ENCODE measurements at regions not wholly inside any gene's neighbourhood (a gene's known extent, or its start where the extent isn't known, plus 50 kb on each side); places are given as distances from the start of the nearest gene placed in this dataset.

DNA sequence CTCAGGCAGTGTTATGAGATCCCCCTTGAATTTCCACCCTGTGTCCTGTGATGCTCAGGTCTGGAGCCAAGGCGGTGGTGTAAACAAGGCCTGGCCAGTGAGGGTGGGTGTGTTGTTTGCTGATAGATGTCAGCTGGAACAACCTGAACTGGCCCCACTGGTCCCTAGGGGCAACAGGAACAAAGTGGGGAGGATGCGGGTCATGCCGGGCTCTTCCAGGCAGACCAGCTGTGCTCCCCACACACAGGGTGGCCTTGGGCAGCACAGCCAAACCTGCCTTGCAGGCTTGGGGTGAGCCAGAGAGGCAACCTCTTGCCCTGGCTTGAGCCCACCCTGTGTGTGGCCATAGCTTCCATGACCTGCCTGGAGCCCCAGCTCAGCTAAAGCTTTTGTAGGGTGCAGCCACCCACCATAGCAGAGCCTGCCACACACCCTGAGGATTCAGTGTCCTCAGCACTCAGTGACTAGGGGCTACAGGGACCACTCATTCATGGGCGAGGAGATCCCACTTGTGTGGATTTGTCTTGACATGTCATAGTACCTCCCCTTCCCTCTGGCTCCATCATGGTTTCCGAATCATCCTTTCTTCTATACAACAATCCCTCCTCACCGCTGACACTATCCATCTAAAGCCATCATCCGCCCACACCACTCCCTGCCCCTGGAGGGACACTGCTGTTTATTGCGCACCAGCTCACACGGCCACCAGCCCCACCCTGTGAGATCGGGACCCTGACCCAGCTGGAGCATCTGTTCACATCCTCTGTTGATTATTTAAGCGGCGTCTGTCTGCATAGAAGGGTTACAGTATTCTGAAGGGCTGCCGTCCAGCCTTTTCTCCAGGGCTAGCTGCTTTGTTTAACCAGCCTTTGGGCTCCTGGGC, 268.8 kb downstream of the CYP26B1 start:
- peaks cover 2% of the 10 kb centered on the region for H3K4me1 ChIP-seq (ENCODE audit: control insufficient read depth, insufficient read depth, low read length)
- H3K36me3 ChIP-seq (ENCODE audit: control insufficient read depth in 2 of 2, insufficient read depth in 2 of 2, low read length in 2 of 2): no peaks in the 10 kb centered on the region
- H3K9me3 ChIP-seq (ENCODE audit: control insufficient read depth in 2 of 2, low read length in 2 of 2): no peaks in the 10 kb centered on the region
- no peak overlapping the region for H3K4me3 ChIP-seq (ENCODE audit: low read length in 2 of 2)
- peaks cover 0 to 2% of the 10 kb centered on the region in 2 donors for H3K27me3 ChIP-seq (ENCODE audit: control insufficient read depth in 1 of 2, insufficient read depth in 2 of 2, low read length in 2 of 2)
- H3K27ac ChIP-seq (ENCODE audit: low read length): no peak overlapping the region
- no peak overlapping the region for H3K9ac ChIP-seq (ENCODE audit: low read length in 2 of 2)

DNA sequence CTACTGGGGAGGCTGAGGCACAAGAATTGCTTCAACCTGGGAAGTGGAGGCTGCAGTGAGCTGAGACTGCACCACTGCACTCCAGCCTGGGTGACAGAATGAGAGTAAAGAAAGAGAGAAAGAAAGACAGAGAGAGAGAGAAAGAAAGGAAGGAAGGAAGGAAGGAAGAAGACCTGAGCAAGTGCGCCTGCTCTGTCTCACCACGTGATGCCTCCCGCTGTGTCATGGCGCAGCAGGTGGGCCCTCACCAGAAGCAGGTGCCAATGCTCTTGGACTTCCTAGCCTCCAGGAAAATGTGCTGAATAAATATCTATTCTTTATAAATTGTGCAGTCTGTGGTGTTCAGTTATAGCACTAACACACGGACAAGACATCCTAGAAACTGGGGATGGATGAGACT, 270.0 kb downstream of the CYP26B1 start:
- Histone ChIP-seq H3K4me1 (ENCODE audit: control insufficient read depth, insufficient read depth, low read length) (peaks cover 2% of the 10 kb centered on the region), H3K36me3 (ENCODE audit: control insufficient read depth in 2 of 2, insufficient read depth in 2 of 2, low read length in 2 of 2) (no peaks in the 10 kb centered on the region), H3K27me3 (ENCODE audit: control insufficient read depth in 1 of 2, insufficient read depth in 2 of 2, low read length in 2 of 2) (peaks cover 0 to 2% of the 10 kb centered on the region in 2 donors), H3K9me3 (ENCODE audit: control insufficient read depth in 2 of 2, low read length in 2 of 2) (no peaks in the 10 kb centered on the region), H3K9ac (ENCODE audit: low read length in 2 of 2) (no peak overlapping the region), H3K4me3 (ENCODE audit: low read length in 2 of 2) (no peak overlapping the region), H3K27ac (ENCODE audit: low read length) (no peak overlapping the region)

DNA sequence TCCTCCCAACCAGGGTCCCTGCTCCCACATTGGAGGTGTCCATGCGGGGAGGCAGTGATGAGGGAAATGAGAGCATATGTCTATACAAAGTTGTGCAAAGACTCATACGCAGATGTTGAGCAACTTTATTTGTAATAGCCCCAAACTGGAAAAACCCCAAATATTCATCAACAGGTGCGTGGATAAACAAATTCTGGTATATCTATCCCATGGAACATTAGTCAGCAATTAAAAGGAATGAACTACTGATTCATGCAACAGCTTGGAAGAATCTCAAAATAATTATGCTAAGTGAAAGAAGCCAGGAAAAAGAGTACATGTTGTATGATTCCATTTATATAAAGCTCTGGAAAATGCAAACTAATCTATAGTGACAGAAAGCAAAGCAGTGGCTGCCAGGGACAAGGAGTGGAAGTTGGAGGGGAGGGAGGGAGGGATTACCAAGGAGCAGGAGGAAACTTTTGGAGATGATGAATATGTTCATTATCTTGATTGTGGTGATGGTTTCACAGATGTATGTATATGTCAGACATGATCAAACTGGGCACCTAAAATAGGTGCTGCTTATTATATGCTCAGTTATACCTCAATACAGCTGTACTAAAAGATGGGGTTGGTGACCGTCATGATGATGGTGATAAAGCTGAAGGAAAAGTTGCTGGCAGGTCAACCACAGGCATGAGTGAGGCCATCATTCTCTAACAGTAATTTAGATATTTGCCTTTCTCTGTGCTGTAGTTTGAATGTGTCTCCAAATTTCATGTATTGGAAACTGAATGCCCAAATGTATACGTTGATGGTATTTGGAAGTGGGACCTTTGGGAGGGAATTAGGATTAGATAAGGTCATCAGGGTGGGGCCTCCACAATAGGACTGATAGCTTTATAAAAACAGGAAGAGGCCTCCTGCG, 270.9 kb downstream of the CYP26B1 start:
- no peak overlapping the region for H3K4me3 ChIP-seq (ENCODE audit: low read length in 2 of 2)
- no peak overlapping the region for H3K9ac ChIP-seq (ENCODE audit: low read length in 2 of 2)

DNA sequence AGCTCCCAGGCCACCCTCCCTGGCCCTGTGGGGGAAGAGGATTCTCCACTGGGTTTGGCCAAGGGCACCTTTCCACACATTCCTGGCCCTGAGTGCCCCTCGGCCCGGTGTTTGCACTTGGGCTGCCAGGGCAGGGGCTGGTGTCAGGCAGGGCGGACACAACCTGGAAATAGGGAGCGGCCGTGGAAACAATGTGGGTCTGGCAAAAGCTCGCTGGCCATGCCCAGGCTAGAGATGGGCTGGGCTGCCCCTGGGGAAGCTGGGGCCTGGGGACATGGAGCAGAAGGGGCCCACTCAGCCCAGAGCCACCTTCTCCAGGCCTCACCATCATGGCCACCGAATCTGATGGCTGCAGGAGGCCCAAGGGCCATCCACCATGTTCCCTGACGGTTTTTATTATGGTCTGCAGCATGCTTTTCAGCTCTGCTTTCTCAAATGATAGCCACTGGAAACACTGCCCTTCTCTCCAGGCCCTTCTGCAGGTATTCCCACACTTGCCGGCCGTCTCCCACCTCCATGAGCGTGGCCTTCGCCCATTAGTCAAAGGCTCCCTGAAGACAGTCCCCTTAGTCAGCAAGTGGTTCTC, 275.1 kb downstream of the CYP26B1 start:
- Histone ChIP-seq H3K9me3 (ENCODE audit: control insufficient read depth in 2 of 2, low read length in 2 of 2) (no peaks in the 10 kb centered on the region), H3K27ac (ENCODE audit: low read length) (no peak overlapping the region), H3K4me3 (ENCODE audit: low read length in 2 of 2) (no peak overlapping the region), H3K27me3 (ENCODE audit: control insufficient read depth in 1 of 2, insufficient read depth in 2 of 2, low read length in 2 of 2) (peaks cover 0 to 2% of the 10 kb centered on the region in 2 donors), H3K36me3 (ENCODE audit: control insufficient read depth in 2 of 2, insufficient read depth in 2 of 2, low read length in 2 of 2) (no peaks in the 10 kb centered on the region), H3K9ac (ENCODE audit: low read length in 2 of 2) (no peak overlapping the region), H3K4me1 (ENCODE audit: control insufficient read depth, insufficient read depth, low read length) (no peaks in the 10 kb centered on the region)

More for the DNA sequence above, 270.9 kb downstream of the CYP26B1 start:
- peaks cover 0 to 2% of the 10 kb centered on the region in 2 donors for H3K27me3 ChIP-seq (ENCODE audit: control insufficient read depth in 1 of 2, insufficient read depth in 2 of 2, low read length in 2 of 2)
- H3K27ac ChIP-seq (ENCODE audit: low read length): no peak overlapping the region
- peaks cover 2% of the 10 kb centered on the region for H3K4me1 ChIP-seq (ENCODE audit: control insufficient read depth, insufficient read depth, low read length)
- no peaks in the 10 kb centered on the region for H3K36me3 ChIP-seq (ENCODE audit: control insufficient read depth in 2 of 2, insufficient read depth in 2 of 2, low read length in 2 of 2)
- no peaks in the 10 kb centered on the region for H3K9me3 ChIP-seq (ENCODE audit: control insufficient read depth in 2 of 2, low read length in 2 of 2)

DNA sequence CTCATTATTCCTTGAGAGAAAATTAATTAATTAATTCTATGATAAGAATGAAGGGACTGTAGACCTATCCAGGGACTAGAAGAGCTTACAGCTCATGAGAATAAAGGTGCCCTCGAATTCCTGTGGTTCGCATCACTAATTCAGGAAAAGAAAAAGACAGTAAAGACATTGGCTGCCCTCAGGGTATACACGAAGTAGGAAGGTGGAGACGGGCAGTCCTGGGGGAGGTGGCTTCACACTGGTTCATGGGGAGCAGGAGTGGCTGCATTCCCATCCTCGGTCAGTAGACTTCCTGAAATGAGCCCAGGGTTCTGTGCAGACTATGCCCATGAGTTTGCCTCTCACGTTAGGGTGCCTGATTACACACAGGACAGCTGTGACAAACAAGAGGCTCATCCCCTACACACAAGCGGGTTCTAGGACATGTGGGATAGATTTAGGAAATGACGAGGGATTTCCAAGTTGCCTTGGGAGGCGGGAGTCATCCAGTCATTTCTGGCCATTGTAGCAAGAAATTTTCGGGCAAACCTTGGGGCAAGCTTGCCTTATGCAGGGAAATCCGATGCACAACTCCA, 282.2 kb downstream of the CYP26B1 start:
- H3K36me3 ChIP-seq (ENCODE audit: control insufficient read depth in 2 of 2, insufficient read depth in 2 of 2, low read length in 2 of 2): no peaks in the 10 kb centered on the region
- H3K9me3 ChIP-seq (ENCODE audit: control insufficient read depth in 2 of 2, low read length in 2 of 2): no peaks in the 10 kb centered on the region
- H3K27ac ChIP-seq (ENCODE audit: low read length): no peak overlapping the region
- no peaks in the 10 kb centered on the region for H3K4me1 ChIP-seq (ENCODE audit: control insufficient read depth, insufficient read depth, low read length)
- no peak overlapping the region for H3K9ac ChIP-seq (ENCODE audit: low read length in 2 of 2)
- H3K27me3 ChIP-seq (ENCODE audit: control insufficient read depth in 1 of 2, insufficient read depth in 2 of 2, low read length in 2 of 2): peaks cover 0 to 2% of the 10 kb centered on the region in 2 donors
- H3K4me3 ChIP-seq (ENCODE audit: low read length in 2 of 2): no peak overlapping the region

DNA sequence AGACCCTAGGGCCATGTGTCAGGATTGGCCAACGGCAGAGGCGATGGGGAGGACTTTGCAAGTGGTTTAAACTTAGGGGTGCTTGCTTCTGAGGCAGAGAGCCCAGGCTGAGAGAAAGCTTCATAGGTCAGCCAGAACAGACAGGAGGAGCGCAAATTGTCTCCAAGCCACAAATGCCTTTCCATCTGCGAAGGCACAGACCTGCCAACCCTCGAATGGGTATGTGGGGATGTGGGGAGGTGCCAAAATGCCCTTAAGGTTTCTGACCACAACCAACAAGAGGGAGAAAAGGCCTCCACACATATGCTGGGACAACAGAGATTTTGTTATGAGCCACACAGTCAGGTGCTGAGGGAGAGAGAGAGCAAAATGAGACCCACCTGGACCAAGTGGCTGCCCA, 283.6 kb downstream of the CYP26B1 start:
- Histone ChIP-seq H3K27ac (ENCODE audit: low read length) (no peak overlapping the region), H3K9ac (ENCODE audit: low read length in 2 of 2) (no peak overlapping the region), H3K27me3 (ENCODE audit: control insufficient read depth in 1 of 2, insufficient read depth in 2 of 2, low read length in 2 of 2) (peaks cover 0 to 4% of the 10 kb centered on the region in 2 donors), H3K9me3 (ENCODE audit: control insufficient read depth in 2 of 2, low read length in 2 of 2) (no peaks in the 10 kb centered on the region), H3K4me3 (ENCODE audit: low read length in 2 of 2) (no peak overlapping the region), H3K4me1 (ENCODE audit: control insufficient read depth, insufficient read depth, low read length) (no peaks in the 10 kb centered on the region), H3K36me3 (ENCODE audit: control insufficient read depth in 2 of 2, insufficient read depth in 2 of 2, low read length in 2 of 2) (no peaks in the 10 kb centered on the region)

DNA sequence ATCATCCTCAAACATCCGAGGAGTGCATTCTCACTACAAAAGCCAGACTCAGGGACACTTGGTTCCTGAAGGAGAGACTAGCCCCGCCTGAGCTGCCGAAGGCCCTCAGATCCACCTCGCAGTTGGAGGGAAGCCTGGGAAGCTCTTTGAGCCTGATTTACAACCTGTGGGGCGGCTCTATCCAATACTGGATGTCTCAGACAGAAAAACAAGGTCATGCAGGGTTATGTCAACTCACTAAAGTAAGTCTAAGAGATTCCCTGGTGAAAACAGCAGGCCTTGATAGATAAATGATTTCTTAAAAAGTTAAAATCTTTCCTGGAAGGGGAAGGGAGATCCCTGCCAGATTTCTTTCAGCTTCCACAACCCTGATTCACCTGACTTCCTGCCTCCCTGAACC, 284.3 kb downstream of the CYP26B1 start:
- Histone ChIP-seq H3K27me3 (ENCODE audit: control insufficient read depth in 1 of 2, insufficient read depth in 2 of 2, low read length in 2 of 2) (peaks cover 0 to 4% of the 10 kb centered on the region in 2 donors), H3K9me3 (ENCODE audit: control insufficient read depth in 2 of 2, low read length in 2 of 2) (no peaks in the 10 kb centered on the region), H3K9ac (ENCODE audit: low read length in 2 of 2) (no peak overlapping the region), H3K27ac (ENCODE audit: low read length) (no peak overlapping the region), H3K4me1 (ENCODE audit: control insufficient read depth, insufficient read depth, low read length) (no peaks in the 10 kb centered on the region), H3K4me3 (ENCODE audit: low read length in 2 of 2) (no peak overlapping the region), H3K36me3 (ENCODE audit: control insufficient read depth in 2 of 2, insufficient read depth in 2 of 2, low read length in 2 of 2) (no peaks in the 10 kb centered on the region)

DNA sequence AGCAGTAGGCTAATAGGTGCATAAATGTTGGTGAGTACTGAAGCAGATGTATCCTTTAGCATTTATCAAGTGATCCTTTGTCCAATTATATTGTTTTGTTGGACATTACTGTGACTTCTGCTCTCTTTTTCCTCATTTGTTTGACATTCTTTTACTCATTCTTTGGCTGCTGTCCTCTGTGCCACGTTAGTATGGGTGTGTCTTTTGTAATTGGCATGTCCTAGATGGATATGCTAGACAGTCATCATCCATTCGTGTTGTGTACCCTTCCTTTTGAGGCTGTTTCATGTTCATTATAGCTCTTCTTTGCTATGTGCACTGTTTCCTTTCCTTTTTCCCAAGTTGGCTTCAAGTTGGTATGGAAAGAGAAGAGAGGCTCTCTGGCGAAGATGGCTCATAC, 284.7 kb downstream of the CYP26B1 start:
- Histone ChIP-seq H3K27me3 (ENCODE audit: control insufficient read depth in 1 of 2, insufficient read depth in 2 of 2, low read length in 2 of 2) (peaks cover 0 to 4% of the 10 kb centered on the region in 2 donors), H3K4me1 (ENCODE audit: control insufficient read depth, insufficient read depth, low read length) (no peaks in the 10 kb centered on the region), H3K36me3 (ENCODE audit: control insufficient read depth in 2 of 2, insufficient read depth in 2 of 2, low read length in 2 of 2) (no peaks in the 10 kb centered on the region), H3K4me3 (ENCODE audit: low read length in 2 of 2) (no peak overlapping the region), H3K9ac (ENCODE audit: low read length in 2 of 2) (no peak overlapping the region), H3K9me3 (ENCODE audit: control insufficient read depth in 2 of 2, low read length in 2 of 2) (no peaks in the 10 kb centered on the region), H3K27ac (ENCODE audit: low read length) (no peak overlapping the region)

DNA sequence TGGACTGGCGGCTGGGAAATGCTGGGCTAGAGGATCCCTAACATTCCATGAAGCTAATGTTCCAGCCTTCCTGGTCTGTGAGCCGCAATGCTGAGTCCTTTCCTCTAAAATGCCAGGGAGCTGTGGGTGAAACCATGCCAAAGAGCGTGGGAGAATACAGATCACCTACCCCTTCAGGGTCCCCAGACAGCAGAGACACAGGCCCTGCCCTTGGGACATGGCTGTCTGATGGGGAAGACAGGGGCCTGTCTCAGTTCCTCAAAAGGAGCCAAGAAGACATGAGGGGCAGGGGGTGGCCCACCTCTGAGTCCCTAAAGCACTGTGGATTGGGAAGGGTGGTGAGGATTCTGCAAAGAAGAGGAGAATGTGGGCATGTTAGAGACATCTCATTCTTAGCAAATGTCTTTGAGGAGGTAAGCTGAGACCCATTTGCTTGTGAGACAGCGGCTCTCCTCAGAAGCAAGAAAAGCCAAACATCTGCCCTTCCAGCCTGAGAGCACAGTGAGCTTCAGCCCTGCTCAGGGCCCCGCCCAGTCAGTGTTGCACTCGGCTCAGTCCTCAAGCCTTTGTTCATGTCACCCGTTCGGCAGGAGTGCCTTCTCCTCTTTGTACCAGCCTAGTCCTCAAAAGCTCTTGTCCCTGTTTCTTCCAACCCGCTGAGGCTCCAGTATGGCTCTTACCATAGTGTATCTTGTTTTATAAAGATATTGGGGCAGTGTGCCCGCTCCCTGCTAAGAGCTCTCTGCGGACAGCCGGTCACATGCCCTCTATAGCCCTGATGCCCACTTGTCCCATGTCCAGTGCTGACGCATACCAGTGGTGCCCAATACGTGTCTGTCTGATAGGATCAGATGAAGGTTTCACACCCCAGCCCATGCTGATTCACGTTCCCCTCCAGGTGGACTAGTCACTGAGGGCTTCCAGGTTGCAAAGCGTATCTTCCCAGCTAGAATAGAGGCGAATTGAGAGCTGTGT, 286.2 kb downstream of the CYP26B1 start:
- Histone ChIP-seq H3K4me1 (ENCODE audit: control insufficient read depth, insufficient read depth, low read length) (no peaks in the 10 kb centered on the region), H3K27ac (ENCODE audit: low read length) (no peak overlapping the region), H3K9me3 (ENCODE audit: control insufficient read depth in 2 of 2, low read length in 2 of 2) (no peaks in the 10 kb centered on the region), H3K9ac (ENCODE audit: low read length in 2 of 2) (no peak overlapping the region), H3K36me3 (ENCODE audit: control insufficient read depth in 2 of 2, insufficient read depth in 2 of 2, low read length in 2 of 2) (no peaks in the 10 kb centered on the region), H3K27me3 (ENCODE audit: control insufficient read depth in 1 of 2, insufficient read depth in 2 of 2, low read length in 2 of 2) (peaks cover 0 to 4% of the 10 kb centered on the region in 2 donors), H3K4me3 (ENCODE audit: low read length in 2 of 2) (no peak overlapping the region)
